ENCODE measurements at regions not wholly inside any gene's neighbourhood (a gene's known extent, or its start where the extent isn't known, plus 50 kb on each side); places are given as distances from the start of the nearest gene placed in this dataset.
"Not testable (repeated sequence)": the region's sequence is repeated elsewhere in the genome, so short reads cannot be mapped to it uniquely, and the experiment has no call there.

GRCh38 chr6:164377348-164377918 lies 932.0 kb downstream of the C6orf118 start:
- DNase-seq (ENCODE audit: low read depth), result no peak

GRCh38 chr6:164370773-164371172 lies 938.6 kb downstream of the C6orf118 start:
- no peak for DNase-seq (ENCODE audit: low read depth)

- DNase-seq (ENCODE audit: low read depth), result no peak
Observed at GRCh38 chr6:164359441-164359840, 944.9 kb downstream of the QKI start.

GRCh38 chr6:164359036-164359435 lies 944.5 kb downstream of the QKI start:
- DNase-seq (ENCODE audit: low read depth), result no peak

GRCh38 chr6:164356814-164357213 lies 942.3 kb downstream of the QKI start:
- no peak for DNase-seq (ENCODE audit: low read depth)

- no peak for DNase-seq (ENCODE audit: low read depth)
Observed at GRCh38 chr6:164347455-164347854, 932.9 kb downstream of the QKI start.

- DNase-seq (ENCODE audit: low read depth), result no peak
Observed at GRCh38 chr6:164346631-164347030, 932.1 kb downstream of the QKI start.

- no peak for DNase-seq (ENCODE audit: low read depth)
Observed at GRCh38 chr6:164345806-164346496, 931.4 kb downstream of the QKI start.

GRCh38 chr6:164345327-164345726 lies 930.8 kb downstream of the QKI start:
- DNase-seq (ENCODE audit: low read depth), result no peak

- DNase-seq (ENCODE audit: low read depth), result no peak
Observed at GRCh38 chr6:164344801-164345291, 930.3 kb downstream of the QKI start.

- DNase-seq (ENCODE audit: low read depth), result not testable (repeated sequence)
Observed at GRCh38 chr6:164339442-164339841, 924.9 kb downstream of the QKI start.

- DNase-seq (ENCODE audit: low read depth), result no peak
Observed at GRCh38 chr6:164337925-164338397, 923.4 kb downstream of the QKI start.

GRCh38 chr6:164337024-164337924 lies 922.8 kb downstream of the QKI start:
- no peak for DNase-seq (ENCODE audit: low read depth)

GRCh38 chr6:164336455-164336854 lies 921.9 kb downstream of the QKI start:
- DNase-seq (ENCODE audit: low read depth), result no peak

- DNase-seq (ENCODE audit: low read depth), result no peak
Observed at GRCh38 chr6:164331026-164331425, 916.5 kb downstream of the QKI start.

- no peak for DNase-seq (ENCODE audit: low read depth)
Observed at GRCh38 chr6:164325168-164325567, 910.6 kb downstream of the QKI start.

GRCh38 chr6:164322533-164322932 lies 908.0 kb downstream of the QKI start:
- DNase-seq (ENCODE audit: low read depth), result no peak

- no peak for DNase-seq (ENCODE audit: low read depth)
Observed at GRCh38 chr6:164321297-164321696, 906.8 kb downstream of the QKI start.

GRCh38 chr6:164315376-164315775 lies 900.9 kb downstream of the QKI start:
- DNase-seq (ENCODE audit: low read depth), result no peak

- no peak for DNase-seq (ENCODE audit: low read depth)
Observed at GRCh38 chr6:164308339-164308738, 893.8 kb downstream of the QKI start.

GRCh38 chr6:164303102-164303964 lies 888.8 kb downstream of the QKI start:
- no peak for DNase-seq (ENCODE audit: low read depth)

GRCh38 chr6:164296411-164296810 lies 881.9 kb downstream of the QKI start:
- DNase-seq (ENCODE audit: low read depth), result no peak
